ENCODE measurements at regions not wholly inside any gene's neighbourhood (a gene's known extent, or its start where the extent isn't known, plus 50 kb on each side); places are given as distances from the start of the nearest gene placed in this dataset.

- Histone ChIP-seq H3K36me3 (ENCODE audit: insufficient read depth, low read length) (no peaks in the 10 kb centered on the region), H3K27ac (ENCODE audit: low read depth, low read length, poor library complexity, severe bottlenecking) (no peak overlapping the region), H3K9ac (ENCODE audit: low read length) (no peak overlapping the region), H3K79me2 (ENCODE audit: insufficient read depth, low read length) (no peaks in the 10 kb centered on the region), H2AFZ (ENCODE audit: low read length) (no peak overlapping the region), H3F3A (ENCODE audit: insufficient read depth, low read length) (no peaks in the 10 kb centered on the region), H3K27me3 (ENCODE audit: insufficient read depth, low read length) (no peaks in the 10 kb centered on the region), H3K4me1 (ENCODE audit: insufficient read depth, low read length, severe bottlenecking) (no peaks in the 10 kb centered on the region), H3K9me2 (ENCODE audit: low read depth, low read length) (no peaks in the 10 kb centered on the region), H3K4me3 (ENCODE audit: low read depth, low read length, poor library complexity, severe bottlenecking) (no peak overlapping the region), H4K20me1 (ENCODE audit: insufficient read depth, low read length) (no peaks in the 10 kb centered on the region), H3K9me3 (ENCODE audit: low read length) (no peaks in the 10 kb centered on the region), H3K4me2 (ENCODE audit: low read length) (no peak overlapping the region)
- TF ChIP-seq EZH2 (IDR thresholded peaks at IDR 0.05; ENCODE audit: borderline replicate concordance, low read length) (no peak), CTCF (IDR thresholded peaks at IDR 0.05; ENCODE audit: low read length) (no peak)
These were observed 182.3 kb downstream of the MZT1 start for GRCh38 chr13:72545030-72545719.

GRCh38 chr13:72544042-72544441 is 183.4 kb downstream of the MZT1 start:
- Histone ChIP-seq H3K9me2 (ENCODE audit: low read depth, low read length) (no peaks in the 10 kb centered on the region), H3K4me1 (ENCODE audit: insufficient read depth, low read length, severe bottlenecking) (no peaks in the 10 kb centered on the region), H3K27me3 (ENCODE audit: insufficient read depth, low read length) (no peaks in the 10 kb centered on the region), H3K9me3 (ENCODE audit: low read length) (no peaks in the 10 kb centered on the region), H3K79me2 (ENCODE audit: insufficient read depth, low read length) (no peaks in the 10 kb centered on the region), H3K27ac (ENCODE audit: low read depth, low read length, poor library complexity, severe bottlenecking) (no peak overlapping the region), H3K9ac (ENCODE audit: low read length) (no peak overlapping the region), H3F3A (ENCODE audit: insufficient read depth, low read length) (no peaks in the 10 kb centered on the region), H3K4me2 (ENCODE audit: low read length) (no peak overlapping the region), H4K20me1 (ENCODE audit: insufficient read depth, low read length) (no peaks in the 10 kb centered on the region), H3K4me3 (ENCODE audit: low read depth, low read length, poor library complexity, severe bottlenecking) (no peak overlapping the region), H3K36me3 (ENCODE audit: insufficient read depth, low read length) (no peaks in the 10 kb centered on the region), H2AFZ (ENCODE audit: low read length) (no peak overlapping the region)
- TF ChIP-seq CTCF (IDR thresholded peaks at IDR 0.05; ENCODE audit: low read length), result no peak
- no peak for TF ChIP-seq EZH2 (IDR thresholded peaks at IDR 0.05; ENCODE audit: borderline replicate concordance, low read length)

- Histone ChIP-seq H3K9ac (ENCODE audit: low read length) (no peak overlapping the region), H2AFZ (ENCODE audit: low read length) (no peak overlapping the region), H4K20me1 (ENCODE audit: insufficient read depth, low read length) (no peaks in the 10 kb centered on the region), H3K9me2 (ENCODE audit: low read depth, low read length) (no peaks in the 10 kb centered on the region), H3K4me3 (ENCODE audit: low read depth, low read length, poor library complexity, severe bottlenecking) (no peak overlapping the region), H3K36me3 (ENCODE audit: insufficient read depth, low read length) (no peaks in the 10 kb centered on the region), H3F3A (ENCODE audit: insufficient read depth, low read length) (no peaks in the 10 kb centered on the region), H3K79me2 (ENCODE audit: insufficient read depth, low read length) (no peaks in the 10 kb centered on the region), H3K27me3 (ENCODE audit: insufficient read depth, low read length) (no peaks in the 10 kb centered on the region), H3K4me2 (ENCODE audit: low read length) (no peak overlapping the region), H3K9me3 (ENCODE audit: low read length) (no peaks in the 10 kb centered on the region), H3K4me1 (ENCODE audit: insufficient read depth, low read length, severe bottlenecking) (no peaks in the 10 kb centered on the region), H3K27ac (ENCODE audit: low read depth, low read length, poor library complexity, severe bottlenecking) (no peak overlapping the region)
- no peak for TF ChIP-seq EZH2 (IDR thresholded peaks at IDR 0.05; ENCODE audit: borderline replicate concordance, low read length)
- TF ChIP-seq CTCF (IDR thresholded peaks at IDR 0.05; ENCODE audit: low read length), result no peak
These were observed 185.2 kb downstream of the MZT1 start for GRCh38 chr13:72542241-72542640.

All from OCI-LY1 (cell line).